Activated T-helper 2 cell treated with anti-CD3 and anti-CD28 coated beads, Interferon-gamma antibody, Interleukin-2, Interleukin-4, amounts not matched to agents 10 μg/mL and 5 μg/mL and 100 μg/mL, durations not matched to agents 14 hours and 24 hours and 36 hours (primary cell): ENCODE measurements at regions not wholly inside any gene's neighbourhood (a gene's known extent, or its start where the extent isn't known, plus 50 kb on each side); places are given as distances from the start of the nearest gene placed in this dataset.

ENCODE experiments used
- DNase-seq: peaks from one replicate; pipeline ENCODE4 v3.0.0; 2021; ENCODE audit warnings: low spot score
- H3K27ac Mint-ChIP-seq: one replicate; pipeline ENCODE4 v1.8.0; 2021; ENCODE audit warnings: mixed read lengths
- H3K27me3 Mint-ChIP-seq: one replicate; pipeline ENCODE4 v1.8.0; 2021; ENCODE audit warnings: low read depth, mixed read lengths
- H3K36me3 Mint-ChIP-seq: one replicate; pipeline ENCODE4 v1.8.0; 2021; ENCODE audit warnings: low read depth, mixed read lengths
- H3K4me1 Mint-ChIP-seq: one replicate; pipeline ENCODE4 v1.8.0; 2021; ENCODE audit warnings: low read depth, mixed read lengths
- H3K4me3 Mint-ChIP-seq: one replicate; pipeline ENCODE4 v1.8.0; 2021; ENCODE audit warnings: low read depth, mild to moderate bottlenecking, moderate library complexity, mixed read lengths
- H3K9me3 Mint-ChIP-seq: one replicate; pipeline ENCODE4 v1.8.0; 2021; ENCODE audit warnings: mixed read lengths
- intact Hi-C: fragments of 100-400 bp; cut with micrococcal nuclease; formaldehyde crosslinking; loops from one replicate; pipeline ENCODE4 v1.15.1; 2023

GRCh38 chr20:58100731-58101356, 127.6 kb downstream of the ANKRD60 start:
- no peak overlapping the region for H3K4me3 Mint-ChIP-seq
- H3K4me1 Mint-ChIP-seq = no peaks in the 10 kb centered on the region
- intact Hi-C loops = no loop called here
- H3K27me3 Mint-ChIP-seq = peaks cover 7% of the 10 kb centered on the region
- DNase-seq = no peak
- H3K27ac Mint-ChIP-seq = no peak overlapping the region
- no peaks in the 10 kb centered on the region for H3K36me3 Mint-ChIP-seq
- no peaks in the 10 kb centered on the region for H3K9me3 Mint-ChIP-seq

DNA sequence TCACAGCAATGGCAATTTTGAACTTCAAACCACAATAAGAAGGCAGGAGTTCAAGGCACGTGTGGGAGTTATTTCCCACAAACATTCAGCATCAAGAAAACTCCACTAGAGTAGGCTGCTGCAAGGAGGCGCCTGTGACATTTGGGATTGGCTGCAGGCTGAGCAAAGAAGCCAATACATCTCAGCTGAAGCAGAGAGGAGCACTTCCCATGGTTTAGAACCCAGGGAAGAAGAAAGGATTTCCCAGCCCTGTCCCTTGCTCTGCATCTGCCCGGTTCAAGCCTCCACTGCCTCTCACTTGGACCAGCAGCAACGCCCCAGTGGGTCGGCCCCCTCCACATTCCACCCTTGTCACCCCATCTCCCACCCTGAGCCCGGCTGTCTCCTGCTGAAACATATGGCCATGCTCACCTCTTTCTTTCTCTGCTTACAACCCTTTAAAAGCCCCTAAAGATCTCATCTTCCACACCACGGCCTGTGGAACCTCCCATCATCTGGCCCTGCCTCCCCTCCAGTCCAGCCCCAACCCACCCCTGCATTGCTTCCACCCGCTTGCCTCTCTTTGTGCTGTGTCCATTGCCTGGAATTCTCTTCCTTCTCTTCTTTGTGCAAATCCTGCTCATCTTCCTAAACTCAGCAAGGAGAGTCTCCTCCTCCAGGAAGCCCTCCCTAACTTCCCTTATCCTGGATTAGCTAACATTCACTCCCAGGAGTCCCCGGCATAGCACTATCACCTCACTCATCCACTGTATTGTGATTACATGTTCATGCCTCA, 128.3 kb downstream of the ANKRD60 start:
- H3K36me3 Mint-ChIP-seq = no peaks in the 10 kb centered on the region
- H3K4me3 Mint-ChIP-seq = no peak overlapping the region
- no peaks in the 10 kb centered on the region for H3K4me1 Mint-ChIP-seq
- intact Hi-C loops = no loop called here
- DNase-seq = no peak
- H3K27ac Mint-ChIP-seq = no peak overlapping the region
- no peaks in the 10 kb centered on the region for H3K9me3 Mint-ChIP-seq
- no peaks in the 10 kb centered on the region for H3K27me3 Mint-ChIP-seq

- Mint-ChIP-seq H3K36me3 (no peaks in the 10 kb centered on the region), H3K4me3 (no peak overlapping the region), H3K27me3 (no peaks in the 10 kb centered on the region), H3K27ac (no peak overlapping the region), H3K4me1 (no peaks in the 10 kb centered on the region), H3K9me3 (no peaks in the 10 kb centered on the region)
- DNase-seq = no peak
- intact Hi-C loops = no loop called here
Measured at GRCh38 chr20:58099291-58099935, 129.0 kb downstream of the ANKRD60 start.

DNA sequence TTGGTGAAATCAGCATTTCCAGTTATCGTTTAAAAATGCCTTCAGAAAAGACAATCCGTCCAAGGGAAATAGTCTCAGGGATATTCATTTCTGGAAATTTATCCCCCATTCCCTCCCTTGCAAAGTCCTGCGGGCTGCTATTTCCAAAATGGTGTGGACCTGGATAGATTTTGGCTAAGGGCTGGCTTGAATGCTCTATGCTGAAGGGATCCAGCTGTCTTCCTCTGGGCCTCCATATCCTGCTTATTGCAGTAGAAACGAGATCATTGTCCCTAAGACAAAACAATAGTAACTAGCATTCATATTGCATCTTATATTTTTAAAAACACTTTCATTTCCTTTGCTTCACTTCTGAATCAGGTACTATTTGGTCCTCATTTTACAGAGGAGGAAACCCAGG, 129.9 kb downstream of the ANKRD60 start:
- H3K36me3 Mint-ChIP-seq = no peaks in the 10 kb centered on the region
- no peaks in the 10 kb centered on the region for H3K9me3 Mint-ChIP-seq
- no peak overlapping the region for H3K4me3 Mint-ChIP-seq
- H3K27ac Mint-ChIP-seq = no peak overlapping the region
- no peaks in the 10 kb centered on the region for H3K27me3 Mint-ChIP-seq
- intact Hi-C loops = no loop called here
- H3K4me1 Mint-ChIP-seq = no peaks in the 10 kb centered on the region
- no peak for DNase-seq

DNA sequence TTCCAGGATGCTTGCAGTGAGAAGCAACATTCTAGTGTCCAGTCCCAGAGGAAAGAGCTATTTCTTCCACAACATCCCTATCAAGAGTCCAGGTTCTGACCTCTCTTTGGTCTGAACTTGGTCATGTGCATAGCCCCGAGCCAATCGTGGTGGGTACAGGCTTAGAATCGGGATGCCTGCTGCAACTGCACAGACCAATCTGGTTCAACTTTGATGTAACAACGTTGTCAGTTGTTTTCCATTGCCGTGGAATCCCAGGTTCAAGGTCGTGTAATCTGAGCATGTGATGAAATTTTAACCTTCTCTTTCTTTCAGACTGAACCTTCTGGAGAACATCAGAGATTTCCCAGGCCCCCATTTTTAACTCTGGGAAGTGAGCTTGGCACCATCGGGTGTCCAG, 130.5 kb downstream of the ANKRD60 start:
- H3K36me3 Mint-ChIP-seq = no peaks in the 10 kb centered on the region
- DNase-seq = no peak
- H3K4me3 Mint-ChIP-seq = no peak overlapping the region
- no peaks in the 10 kb centered on the region for H3K9me3 Mint-ChIP-seq
- intact Hi-C loops = no loop called here
- H3K27me3 Mint-ChIP-seq = no peaks in the 10 kb centered on the region
- no peaks in the 10 kb centered on the region for H3K4me1 Mint-ChIP-seq
- H3K27ac Mint-ChIP-seq = no peak overlapping the region

- H3K27me3 Mint-ChIP-seq = no peaks in the 10 kb centered on the region
- intact Hi-C loops = no loop called here
- no peaks in the 10 kb centered on the region for H3K9me3 Mint-ChIP-seq
- no peaks in the 10 kb centered on the region for H3K36me3 Mint-ChIP-seq
- H3K27ac Mint-ChIP-seq = no peak overlapping the region
- no peaks in the 10 kb centered on the region for H3K4me1 Mint-ChIP-seq
- no peak overlapping the region for H3K4me3 Mint-ChIP-seq
- DNase-seq = no peak
Measured at GRCh38 chr20:58097429-58097828, 131.0 kb downstream of the ANKRD60 start.

DNA sequence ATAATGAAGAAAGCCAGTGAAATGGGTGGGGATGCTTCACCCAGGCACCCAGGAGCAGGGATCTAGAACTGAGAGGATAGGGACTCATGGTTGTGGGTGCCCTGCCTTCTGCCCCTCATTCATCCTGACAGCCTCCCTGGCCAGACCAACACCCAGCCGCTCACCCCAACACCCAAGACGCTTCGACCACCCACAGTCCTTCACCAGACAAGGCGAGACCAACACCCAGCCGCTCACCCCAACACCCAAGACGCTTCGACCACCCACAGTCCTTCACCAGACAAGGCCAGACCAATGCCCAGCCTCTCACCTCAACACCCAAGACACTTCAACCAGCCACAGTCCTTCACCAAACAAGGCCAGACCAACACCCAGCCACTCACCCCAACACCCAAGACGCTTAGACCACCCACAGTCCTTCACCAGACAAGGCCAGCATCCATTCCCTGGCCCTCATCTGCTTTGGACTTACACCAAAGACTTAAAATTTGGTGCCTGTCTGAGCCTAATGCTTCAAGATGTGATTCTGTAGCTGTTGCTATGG, 131.5 kb downstream of the ANKRD60 start:
- no peaks in the 10 kb centered on the region for H3K27me3 Mint-ChIP-seq
- H3K4me3 Mint-ChIP-seq = no peak overlapping the region
- no peak overlapping the region for H3K27ac Mint-ChIP-seq
- intact Hi-C loops = no loop called here
- no peaks in the 10 kb centered on the region for H3K36me3 Mint-ChIP-seq
- DNase-seq = no peak
- H3K4me1 Mint-ChIP-seq = no peaks in the 10 kb centered on the region
- no peaks in the 10 kb centered on the region for H3K9me3 Mint-ChIP-seq

DNA sequence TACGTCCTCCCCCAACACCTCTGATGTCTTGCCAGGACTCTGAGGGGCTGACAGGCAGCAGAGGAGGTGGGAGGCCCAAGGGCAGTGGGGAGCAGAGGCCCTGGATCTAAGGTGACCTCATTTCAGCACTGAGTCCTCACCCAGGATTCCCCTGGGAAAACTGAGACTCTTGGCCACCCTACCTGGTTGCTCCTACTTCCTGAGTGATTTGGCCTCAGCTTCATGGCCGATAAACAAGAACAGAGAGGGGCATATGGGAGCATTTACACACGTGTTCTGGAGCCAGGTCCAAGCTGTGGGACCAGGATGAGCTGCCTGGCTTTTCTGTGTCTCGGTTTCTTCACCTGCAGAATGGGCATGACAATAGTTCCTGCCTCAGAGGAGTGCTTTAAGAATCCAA, 133.8 kb downstream of the ANKRD60 start:
- intact Hi-C loops = no loop called here
- Mint-ChIP-seq H3K4me3 (no peak overlapping the region), H3K27me3 (no peaks in the 10 kb centered on the region), H3K27ac (no peak overlapping the region), H3K9me3 (no peaks in the 10 kb centered on the region), H3K36me3 (no peaks in the 10 kb centered on the region), H3K4me1 (no peaks in the 10 kb centered on the region)
- DNase-seq = no peak

GRCh38 chr20:58094160-58094559, 134.3 kb downstream of the ANKRD60 start:
- Mint-ChIP-seq H3K4me3 (no peak overlapping the region), H3K27me3 (no peaks in the 10 kb centered on the region), H3K4me1 (no peaks in the 10 kb centered on the region), H3K36me3 (no peaks in the 10 kb centered on the region), H3K9me3 (no peaks in the 10 kb centered on the region), H3K27ac (no peak overlapping the region)
- intact Hi-C loops = no loop called here
- no peak for DNase-seq

DNA sequence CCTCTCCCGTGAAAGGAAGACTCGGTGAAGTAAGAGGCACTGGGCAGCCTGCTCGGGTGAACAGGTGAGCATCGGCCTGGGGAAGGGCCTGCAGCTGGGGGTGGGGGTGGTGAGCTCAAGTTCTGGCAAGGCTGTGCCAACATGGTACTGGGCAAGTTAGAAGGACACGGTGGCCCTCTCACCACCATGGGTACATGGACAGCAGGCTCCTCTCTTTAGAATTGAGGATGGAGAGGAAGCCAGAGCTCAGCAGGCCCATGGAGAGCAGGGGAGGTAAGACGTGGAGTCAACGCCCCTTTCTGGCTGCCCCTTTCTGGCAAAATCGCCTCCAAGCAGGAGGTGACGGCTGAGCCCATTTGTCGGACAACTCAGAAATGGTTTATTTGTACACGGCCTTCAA, 135.6 kb downstream of the ANKRD60 start:
- intact Hi-C loops = no loop called here
- Mint-ChIP-seq H3K4me3 (no peak overlapping the region), H3K27me3 (no peaks in the 10 kb centered on the region), H3K27ac (no peak overlapping the region), H3K9me3 (no peaks in the 10 kb centered on the region), H3K36me3 (no peaks in the 10 kb centered on the region), H3K4me1 (no peaks in the 10 kb centered on the region)
- DNase-seq = no peak

- no peaks in the 10 kb centered on the region for H3K9me3 Mint-ChIP-seq
- H3K36me3 Mint-ChIP-seq = no peaks in the 10 kb centered on the region
- intact Hi-C loops = no loop called here
- no peaks in the 10 kb centered on the region for H3K27me3 Mint-ChIP-seq
- no peak overlapping the region for H3K4me3 Mint-ChIP-seq
- H3K4me1 Mint-ChIP-seq = no peaks in the 10 kb centered on the region
- H3K27ac Mint-ChIP-seq = no peak overlapping the region
- no peak for DNase-seq
Measured at GRCh38 chr20:58092353-58092752, 136.1 kb downstream of the ANKRD60 start.

- Mint-ChIP-seq H3K4me1 (no peaks in the 10 kb centered on the region), H3K27ac (no peak overlapping the region), H3K9me3 (no peaks in the 10 kb centered on the region), H3K4me3 (no peak overlapping the region), H3K36me3 (no peaks in the 10 kb centered on the region), H3K27me3 (no peaks in the 10 kb centered on the region)
- DNase-seq = no peak
- intact Hi-C loops = no loop called here
Measured at GRCh38 chr20:58091810-58092209, 136.6 kb downstream of the ANKRD60 start.

DNA sequence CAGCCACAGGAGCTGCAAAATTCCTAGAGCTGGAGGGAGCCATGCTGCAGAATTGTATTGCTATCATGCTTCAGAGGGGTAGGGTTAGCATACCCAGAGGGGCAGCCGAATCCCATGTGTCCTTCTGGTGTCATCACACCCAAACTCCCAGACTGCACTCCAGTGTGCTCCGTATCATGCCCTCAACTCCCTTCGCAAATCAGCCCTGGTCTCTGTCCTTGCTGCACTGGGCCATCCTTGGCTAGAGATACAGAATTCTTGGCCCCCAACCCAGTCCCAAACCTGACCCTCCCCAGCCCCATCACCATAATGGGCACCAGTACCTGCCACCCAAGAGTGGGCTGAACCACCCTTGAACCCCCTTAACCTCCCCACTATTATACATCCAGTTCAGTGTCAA, 138.3 kb downstream of the ANKRD60 start:
- H3K9me3 Mint-ChIP-seq = no peaks in the 10 kb centered on the region
- H3K4me1 Mint-ChIP-seq = no peaks in the 10 kb centered on the region
- no peaks in the 10 kb centered on the region for H3K27me3 Mint-ChIP-seq
- no peak overlapping the region for H3K27ac Mint-ChIP-seq
- no peaks in the 10 kb centered on the region for H3K36me3 Mint-ChIP-seq
- H3K4me3 Mint-ChIP-seq = no peak overlapping the region
- no peak for DNase-seq
- intact Hi-C loops = no loop called here
